Esophagus muscularis mucosa (tissue), 3 donors: ENCODE measurements at regions not wholly inside any gene's neighbourhood (a gene's known extent, or its start where the extent isn't known, plus 50 kb on each side); places are given as distances from the start of the nearest gene placed in this dataset.

ENCODE experiments used
- CTCF ChIP-seq, 3 experiments: fragments of 200-600 bp in 2 of 3; fragments of 450-650 bp in 1 of 3; sonication (generic) in 2 of 3; IDR thresholded peaks; one replicate each; pipeline ENCODE4 v1.5.1; 2017 to 2019; ENCODE audit warnings: antibody characterized with exemption in 3 of 3, mild to moderate bottlenecking in 2 of 3, moderate library complexity in 1 of 3
- POLR2A ChIP-seq: fragments of 450-650 bp; IDR thresholded peaks from one replicate; pipeline ENCODE4 v1.6.1; 2017; ENCODE audit warnings: antibody characterized with exemption, moderate library complexity, mild to moderate bottlenecking, low read depth
- POLR2AphosphoS5 ChIP-seq, 2 donors: sonication (generic); formaldehyde crosslinking; IDR thresholded peaks; one replicate each; pipeline ENCODE4 v1.6.1; 2017; ENCODE audit warnings: antibody characterized with exemption in 2 of 2

- TF ChIP-seq CTCF (IDR thresholded peaks at IDR 0.05) (no peak), POLR2A (no peak), POLR2AphosphoS5 (IDR thresholded peaks at IDR 0.05) (no peak)
These were observed 51.0 kb upstream of the PCBP1 start for GRCh38 chr2:70036290-70036689.
